ENCODE measurements at regions not wholly inside any gene's neighbourhood (a gene's known extent, or its start where the extent isn't known, plus 50 kb on each side); places are given as distances from the start of the nearest gene placed in this dataset.

DNA sequence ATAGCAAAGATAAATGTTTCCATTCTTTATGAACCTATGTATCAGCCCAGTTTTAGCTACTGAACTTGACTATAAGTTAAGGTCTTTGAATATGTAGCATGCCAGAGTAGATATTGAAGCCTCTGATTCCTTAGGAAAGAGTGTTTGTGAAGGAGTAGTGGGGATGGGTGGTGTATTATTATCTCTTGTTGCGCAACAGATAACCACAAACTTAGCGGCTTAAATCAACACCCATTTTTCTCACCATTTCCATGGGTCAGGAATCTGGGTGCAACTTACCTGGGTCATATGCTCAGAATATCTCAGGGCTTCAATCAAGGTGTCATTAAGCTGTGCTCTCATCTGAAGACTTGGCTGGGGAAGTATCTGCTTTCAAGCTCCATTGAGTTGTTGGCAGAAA, 251.4 kb upstream of the PUDP start:
- TF ChIP-seq, protein P1, sequence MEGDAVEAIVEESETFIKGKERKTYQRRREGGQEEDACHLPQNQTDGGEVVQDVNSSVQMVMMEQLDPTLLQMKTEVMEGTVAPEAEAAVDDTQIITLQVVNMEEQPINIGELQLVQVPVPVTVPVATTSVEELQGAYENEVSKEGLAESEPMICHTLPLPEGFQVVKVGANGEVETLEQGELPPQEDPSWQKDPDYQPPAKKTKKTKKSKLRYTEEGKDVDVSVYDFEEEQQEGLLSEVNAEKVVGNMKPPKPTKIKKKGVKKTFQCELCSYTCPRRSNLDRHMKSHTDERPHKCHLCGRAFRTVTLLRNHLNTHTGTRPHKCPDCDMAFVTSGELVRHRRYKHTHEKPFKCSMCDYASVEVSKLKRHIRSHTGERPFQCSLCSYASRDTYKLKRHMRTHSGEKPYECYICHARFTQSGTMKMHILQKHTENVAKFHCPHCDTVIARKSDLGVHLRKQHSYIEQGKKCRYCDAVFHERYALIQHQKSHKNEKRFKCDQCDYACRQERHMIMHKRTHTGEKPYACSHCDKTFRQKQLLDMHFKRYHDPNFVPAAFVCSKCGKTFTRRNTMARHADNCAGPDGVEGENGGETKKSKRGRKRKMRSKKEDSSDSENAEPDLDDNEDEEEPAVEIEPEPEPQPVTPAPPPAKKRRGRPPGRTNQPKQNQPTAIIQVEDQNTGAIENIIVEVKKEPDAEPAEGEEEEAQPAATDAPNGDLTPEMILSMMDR (conservative IDR thresholded peaks at IDR 0.05 in 1 of 2, IDR thresholded peaks at IDR 0.05 in 1 of 2; ENCODE audit: extremely low read depth in 1 of 2, insufficient read depth in 1 of 2, low read depth in 1 of 2, low read length in 2 of 2), result no peak
- no peak for TF ChIP-seq EZH2 (IDR thresholded peaks at IDR 0.05; ENCODE audit: borderline replicate concordance, low read length)
